HG02840 (cell line): ENCODE measurements at regions not wholly inside any gene's neighbourhood (a gene's known extent, or its start where the extent isn't known, plus 50 kb on each side); places are given as distances from the start of the nearest gene placed in this dataset.

Source experiments
- ATAC-seq: cut with Tn5 transposase; IDR thresholded peaks from one replicate; pipeline ENCODE4 v1.9.1; 2021; ENCODE audit warnings: mild to moderate bottlenecking, moderate library complexity, moderate number of reproducible peaks; ENCODE audit not compliant: unreplicated experiment, low FRiP score

DNA sequence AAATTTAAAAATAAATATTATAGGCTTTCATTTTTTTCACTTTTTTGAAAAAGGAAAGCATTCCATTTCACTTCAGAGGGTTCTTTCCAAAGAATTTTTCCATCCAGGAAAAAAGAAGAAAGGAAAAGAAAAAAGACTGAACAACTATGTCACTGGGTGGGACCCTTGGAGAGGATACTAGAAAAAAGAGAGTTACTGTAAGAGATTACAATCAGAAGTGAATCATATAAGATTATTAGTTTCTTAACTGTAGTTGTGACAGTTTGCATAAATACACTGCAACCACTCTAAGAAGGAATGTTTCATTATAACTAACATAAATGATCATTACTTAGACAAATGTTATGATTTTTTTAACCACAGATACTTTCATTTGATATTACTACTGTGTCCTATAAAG, 87.8 kb downstream of the KLF12 start:
- ATAC-seq: no peak

GRCh38 chr13:74045583-74045982, 88.6 kb downstream of the KLF12 start:
- ATAC-seq: no peak

DNA sequence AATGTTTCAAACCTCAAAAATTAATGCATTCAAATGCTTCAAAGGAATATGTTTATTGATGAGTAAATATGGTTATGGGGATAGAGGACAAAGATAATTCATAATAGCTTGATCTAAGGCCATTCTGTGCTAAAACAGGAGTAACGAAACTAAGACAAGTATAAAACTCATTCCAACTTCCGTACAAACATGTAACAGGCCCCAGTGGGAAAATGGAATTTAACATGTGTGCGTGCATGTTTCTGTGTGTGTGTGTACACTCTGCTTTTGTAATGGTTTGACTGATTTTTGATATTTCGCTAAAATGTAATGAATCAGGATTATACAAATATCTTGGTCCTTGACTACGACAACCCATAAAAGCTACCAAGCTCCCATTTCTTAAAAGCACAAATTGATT, 91.0 kb downstream of the KLF12 start:
- ATAC-seq: no peak

DNA sequence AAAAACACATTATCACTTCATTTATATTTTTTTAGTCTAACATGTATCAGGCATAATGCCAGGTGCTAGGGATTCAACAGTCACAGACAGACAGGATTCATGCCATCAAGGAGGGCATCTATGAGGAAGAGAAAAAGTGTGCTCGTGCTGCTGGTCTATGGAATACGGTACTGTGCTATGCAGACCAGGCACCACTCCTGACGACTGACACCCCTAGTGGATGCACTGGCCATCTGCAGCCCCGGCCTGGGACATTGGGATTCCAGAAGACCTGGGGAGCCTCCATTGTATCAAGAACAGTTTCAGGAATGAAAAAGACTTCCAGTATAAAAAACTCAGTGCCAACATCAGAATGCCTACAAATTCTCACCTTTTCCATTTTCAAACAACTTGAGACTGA, 94.0 kb downstream of the KLF12 start:
- ATAC-seq: no peak

DNA sequence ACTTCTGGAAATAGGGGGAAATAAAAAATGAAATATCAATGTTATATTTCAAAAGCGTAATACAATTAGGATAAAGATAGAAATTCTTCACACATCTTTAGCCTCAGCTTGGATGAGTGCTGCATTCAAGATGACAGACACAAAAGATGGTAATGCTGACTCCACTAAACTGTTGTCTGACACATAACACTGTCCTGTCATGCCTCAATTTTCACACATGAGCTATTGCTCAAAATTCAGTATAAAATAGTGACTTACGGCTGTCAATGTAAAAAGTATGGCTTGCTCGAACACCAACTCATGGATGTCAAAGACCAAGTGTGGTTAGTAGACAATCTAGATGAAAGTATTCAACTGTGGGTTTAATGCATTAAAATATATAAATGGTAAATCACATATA, 94.5 kb downstream of the KLF12 start:
- ATAC-seq: no peak

GRCh38 chr13:74039154-74039553, 95.0 kb downstream of the KLF12 start:
- no peak for ATAC-seq

DNA sequence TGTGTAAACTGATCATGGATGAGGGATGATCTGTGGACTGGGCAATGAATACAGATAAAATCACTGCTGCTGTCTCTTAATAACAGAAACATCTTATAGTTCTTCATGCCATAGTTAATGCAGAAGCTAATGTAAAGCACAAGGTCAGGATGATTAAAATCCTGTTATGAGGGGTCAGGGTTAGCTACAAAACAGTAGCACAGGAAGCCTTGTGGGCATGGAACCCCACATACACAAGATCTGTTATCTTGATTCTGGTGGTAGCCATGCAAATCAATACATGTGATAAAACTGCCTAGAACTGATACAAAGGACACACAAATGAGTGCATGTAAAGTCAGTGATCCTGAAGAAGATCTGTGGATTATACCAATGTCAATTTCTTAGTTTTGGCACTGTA, 96.4 kb downstream of the KLF12 start:
- no peak for ATAC-seq

DNA sequence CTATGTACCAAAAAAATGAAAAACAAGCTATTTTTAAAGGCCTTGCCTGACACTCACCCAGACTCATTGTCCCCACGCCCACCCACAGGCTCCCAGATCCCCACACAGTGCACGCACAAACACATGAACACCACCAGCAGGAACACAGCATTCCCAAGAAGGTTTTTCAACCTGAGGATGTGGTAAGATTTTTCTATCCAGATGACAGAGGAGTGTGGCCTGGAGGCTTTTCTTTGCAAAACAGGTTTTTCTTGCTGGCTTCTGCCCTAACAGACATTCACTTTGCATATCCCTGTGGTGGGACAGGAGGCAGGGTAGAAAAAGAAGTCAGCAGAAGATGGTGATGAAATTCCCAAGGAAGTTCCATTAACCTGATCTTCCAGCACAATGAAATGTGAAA, 97.8 kb downstream of the KLF12 start:
- ATAC-seq: no peak

GRCh38 chr13:74035896-74036295, 98.3 kb downstream of the KLF12 start:
- no peak for ATAC-seq

- ATAC-seq: no peak
Measured at GRCh38 chr13:74032325-74032724, 101.9 kb downstream of the KLF12 start.

GRCh38 chr13:74027161-74027779, 106.9 kb downstream of the KLF12 start:
- peak; percentile 38 for ATAC-seq

GRCh38 chr13:74026753-74027152, 107.5 kb downstream of the KLF12 start:
- peak; percentile 82 for ATAC-seq

DNA sequence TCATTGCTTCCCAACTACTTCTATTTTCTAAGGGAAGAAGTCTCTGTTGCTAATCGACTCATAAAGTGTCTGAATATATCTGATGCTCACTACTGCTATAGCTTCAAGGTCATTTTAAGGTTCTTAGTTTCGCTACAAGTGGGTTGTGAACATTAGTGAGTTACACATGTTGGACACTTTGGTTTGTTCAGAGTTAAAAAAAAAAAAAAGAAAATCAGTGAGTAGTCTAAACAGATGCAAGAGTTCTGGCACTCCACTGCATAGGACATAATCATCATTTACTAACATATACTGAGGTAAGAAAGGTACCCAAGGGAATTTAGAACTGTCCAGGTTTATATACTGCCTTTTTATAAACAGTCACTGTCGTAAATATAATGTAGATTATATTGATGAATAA, 108.8 kb downstream of the KLF12 start:
- no peak for ATAC-seq

DNA sequence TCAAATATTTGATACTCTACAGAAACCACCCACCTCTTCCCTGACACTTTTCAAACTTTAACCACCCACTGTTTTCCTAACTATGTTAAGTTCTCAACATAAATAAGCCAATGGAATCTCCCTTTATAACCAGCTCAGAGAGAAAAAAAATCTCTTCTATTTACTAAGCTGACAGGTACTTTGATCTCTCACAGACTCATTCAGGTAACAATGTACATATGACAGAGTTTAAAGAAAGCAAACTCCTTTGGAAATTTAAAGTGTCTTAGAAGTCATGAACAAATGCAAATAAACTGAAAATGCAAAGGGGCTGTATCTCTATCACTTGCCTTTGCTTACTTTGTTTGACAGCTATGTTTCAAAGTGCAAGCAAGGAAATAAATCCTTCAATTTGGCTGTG, 109.3 kb downstream of the KLF12 start:
- ATAC-seq: no peak

DNA sequence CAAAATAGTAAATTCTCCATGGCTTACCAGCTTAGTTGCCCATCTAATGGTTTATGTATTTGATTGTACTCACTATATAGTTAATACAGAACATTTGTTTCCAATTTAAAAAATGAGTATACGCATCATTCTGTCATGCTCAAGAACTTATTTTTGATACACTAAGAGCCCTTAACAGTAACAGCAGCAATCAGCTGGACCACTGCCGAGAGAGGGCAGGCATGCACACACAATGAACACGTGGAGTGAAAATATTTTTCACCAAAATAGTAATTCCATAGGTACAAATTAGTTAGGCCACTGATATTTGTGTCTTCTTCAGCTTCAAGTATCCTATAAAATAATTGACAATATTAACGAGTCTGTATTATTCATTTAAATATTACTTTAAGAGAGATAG, 109.9 kb downstream of the KLF12 start:
- no peak for ATAC-seq

- ATAC-seq: no peak
Measured at GRCh38 chr13:74023484-74023883, 110.7 kb downstream of the KLF12 start.

- ATAC-seq: no peak
Measured at GRCh38 chr13:74021505-74021904, 112.7 kb downstream of the KLF12 start.

DNA sequence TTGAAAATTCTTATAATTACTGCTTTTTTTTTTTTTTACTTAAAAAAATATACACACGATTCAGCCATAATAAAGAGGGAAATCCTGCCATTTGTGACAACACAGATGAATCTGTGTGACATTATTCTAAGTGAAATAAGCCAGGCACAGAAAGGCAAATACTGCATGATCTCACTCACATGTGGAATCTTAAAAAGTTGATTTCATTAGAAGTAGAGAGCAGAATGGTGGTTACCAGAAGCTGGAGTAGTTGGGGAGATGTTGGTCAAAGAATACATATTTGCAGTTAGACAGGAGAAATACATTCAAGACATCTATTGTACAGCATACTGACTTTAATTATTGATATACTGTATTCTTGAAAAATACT, 116.2 kb downstream of the KLF12 start:
- ATAC-seq: no peak

- ATAC-seq: peak; percentile 61
Measured at GRCh38 chr13:74017301-74018061, 116.7 kb downstream of the KLF12 start.

DNA sequence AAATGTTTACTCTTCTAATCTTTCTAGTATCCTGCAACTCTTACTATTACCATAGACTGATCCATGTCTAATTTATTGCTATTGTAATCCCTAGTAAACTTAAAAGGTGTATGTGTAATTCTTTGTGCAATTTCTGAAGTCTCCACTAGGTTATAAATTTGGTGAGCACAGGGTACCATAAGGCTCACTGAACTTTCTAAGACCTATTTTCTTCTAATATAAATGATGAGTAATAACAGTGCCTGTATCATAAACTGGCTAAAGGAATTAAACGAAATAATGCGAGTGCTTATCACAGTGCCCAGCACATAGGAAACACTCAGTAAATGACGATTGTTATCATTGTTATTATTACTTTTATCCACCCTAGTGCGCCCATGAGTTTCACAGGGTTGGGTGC, 119.1 kb downstream of the KLF12 start:
- ATAC-seq: no peak

DNA sequence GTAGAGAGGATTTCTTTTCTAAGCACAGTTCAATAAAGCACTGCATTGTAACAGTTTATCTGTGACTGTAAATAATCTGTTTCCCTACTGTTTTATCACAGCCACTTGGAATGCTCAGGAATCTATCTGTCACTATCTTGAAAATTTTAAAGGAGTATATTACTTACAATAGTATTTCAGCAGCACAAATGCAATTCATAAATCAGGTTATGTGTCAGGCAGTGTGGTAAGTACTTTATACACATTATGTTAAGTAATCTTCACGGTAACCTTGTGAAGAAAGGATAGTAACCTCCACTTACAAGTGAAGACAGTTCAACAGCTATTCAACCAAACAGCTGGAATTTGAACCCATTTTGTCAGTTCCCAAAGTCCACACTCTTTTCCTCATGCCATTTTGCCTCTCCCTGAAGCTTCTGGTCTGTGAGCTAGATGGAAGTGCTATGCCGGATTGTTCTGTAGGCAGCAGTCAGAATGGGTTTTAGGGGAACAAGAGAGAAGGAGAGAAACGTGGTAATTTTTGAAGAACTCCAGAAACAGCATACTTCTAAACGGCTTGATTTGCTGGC, 125.0 kb downstream of the KLF12 start:
- ATAC-seq: no peak

DNA sequence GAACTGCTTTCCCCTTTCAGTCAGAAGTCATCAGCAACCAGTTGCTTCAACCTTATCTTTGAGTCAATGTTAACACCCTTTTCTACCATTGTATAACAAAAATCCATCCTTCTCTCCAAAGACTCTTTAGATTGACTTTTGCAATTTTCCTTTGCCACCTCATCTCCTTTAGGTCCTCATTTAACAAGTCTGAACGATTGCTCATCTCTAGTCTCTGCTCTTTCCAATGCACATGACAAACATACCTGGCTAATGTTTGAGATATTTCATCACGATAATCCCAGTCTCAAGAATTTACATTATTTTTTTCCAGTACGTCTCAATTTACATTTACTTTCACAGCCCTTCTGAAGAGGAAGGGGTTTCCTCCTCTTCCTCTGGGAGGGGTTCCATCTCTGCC, 127.5 kb downstream of the KLF12 start:
- no peak for ATAC-seq
